Stimulated activated CD4-positive, alpha-beta T cell treated with anti-CD3 and anti-CD28 coated beads, TNF-alpha, amount 100 ng/mL, for 24 hours (primary cell): ENCODE measurements at regions not wholly inside any gene's neighbourhood (a gene's known extent, or its start where the extent isn't known, plus 50 kb on each side); places are given as distances from the start of the nearest gene placed in this dataset.

Experiments used
- DNase-seq, 3 experiments: peaks; one replicate each; pipeline ENCODE4 v3.0.0-alpha.2; 2020; ENCODE audit warnings: low read depth in 3 of 3

DNA sequence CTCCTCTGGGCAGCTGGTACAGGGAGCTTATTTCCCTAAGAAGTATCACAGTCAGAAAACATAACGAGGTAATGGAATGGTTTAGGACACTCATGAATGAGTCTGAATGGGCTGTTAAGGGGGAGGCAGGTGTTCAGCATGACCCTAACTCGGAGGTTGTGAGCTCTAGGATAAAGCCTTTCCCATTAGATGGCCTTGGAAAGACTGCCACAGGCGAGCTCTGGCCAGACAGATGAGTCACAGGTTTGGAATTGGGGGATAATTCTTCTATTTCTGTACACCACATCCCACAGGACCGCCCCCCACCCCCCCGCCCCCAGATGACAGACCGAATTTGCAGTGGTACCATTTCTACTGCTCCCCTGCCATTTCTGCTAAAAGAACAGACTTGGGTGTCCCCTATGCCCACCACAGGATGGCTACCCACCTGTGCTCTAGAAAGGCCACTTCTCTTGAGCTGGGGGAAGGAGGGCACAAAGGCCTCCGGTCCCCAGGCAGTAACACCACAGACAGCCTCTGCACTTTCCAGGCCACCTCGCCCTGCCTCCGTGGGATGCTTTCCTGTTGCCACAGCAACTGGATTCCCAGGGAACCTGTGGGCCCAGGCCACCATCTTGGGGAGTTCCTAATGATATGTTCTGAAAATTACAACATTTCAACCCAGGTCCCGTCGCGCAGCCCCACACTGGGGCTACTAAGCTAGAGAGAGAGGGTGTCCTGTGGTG, 76.7 kb downstream of the TRIM29 start:
- no peak for DNase-seq

GRCh38 chr11:120060512-120060911, 77.4 kb downstream of the TRIM29 start:
- DNase-seq, result no peak

DNA sequence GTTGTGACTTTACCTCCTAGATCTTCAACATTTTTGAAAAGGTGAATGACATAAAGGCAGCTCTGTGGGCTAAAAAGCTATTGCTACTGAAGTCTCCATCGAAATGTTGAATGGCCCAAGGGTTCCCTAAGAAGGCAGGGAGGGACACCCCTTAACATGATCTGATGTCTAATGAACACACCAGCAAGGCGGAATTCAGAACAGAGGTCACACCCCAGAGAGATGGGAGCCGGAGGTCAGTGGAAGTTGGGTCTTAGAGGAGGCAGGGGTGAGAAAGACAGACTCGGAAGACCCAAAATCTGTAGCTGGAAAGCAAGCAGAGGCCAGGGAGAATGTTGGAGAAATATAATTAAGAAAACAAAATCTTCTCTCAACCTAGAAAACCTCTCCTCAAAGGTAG, 79.0 kb downstream of the TRIM29 start:
- no peak for DNase-seq

- no peak for DNase-seq
These were observed 80.0 kb downstream of the TRIM29 start for GRCh38 chr11:120057595-120058581.

DNA sequence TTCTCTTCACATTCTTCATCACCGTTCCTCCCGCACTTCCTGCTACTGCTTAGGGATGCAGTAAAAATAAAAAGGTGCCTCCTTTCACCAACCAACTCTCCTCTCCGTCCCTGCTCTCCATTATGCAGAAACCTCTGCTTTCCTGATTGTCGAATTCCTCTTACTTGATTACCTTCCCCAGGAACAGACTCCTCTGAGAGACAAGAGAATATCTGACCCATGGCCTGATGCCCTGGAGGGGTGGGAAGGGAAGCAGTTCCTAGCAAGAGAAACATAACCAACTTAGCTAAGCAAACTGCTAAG, 80.9 kb downstream of the TRIM29 start:
- no peak for DNase-seq

- no peak for DNase-seq
These were observed 81.4 kb downstream of the TRIM29 start for GRCh38 chr11:120056301-120057027.

DNA sequence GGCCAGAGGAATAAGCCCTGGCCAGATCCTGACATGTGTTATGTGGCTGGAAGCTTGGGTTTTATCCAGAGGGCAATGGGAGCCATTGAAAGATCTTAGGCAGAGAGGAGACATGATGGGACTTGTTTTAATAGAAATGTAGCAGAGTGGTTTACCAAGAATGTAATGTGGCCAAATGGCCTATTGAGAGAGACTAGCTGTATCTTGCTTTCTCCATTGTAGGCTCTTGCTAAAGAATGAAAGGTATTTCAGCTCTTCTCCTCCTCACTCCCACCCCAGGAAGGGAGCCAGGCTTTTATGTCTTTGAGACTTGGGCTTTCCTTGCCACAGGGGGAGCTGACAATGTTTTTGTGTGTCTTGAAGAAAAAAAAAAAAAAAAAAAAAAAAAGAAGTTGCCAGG, 82.3 kb downstream of the TRIM29 start:
- DNase-seq, result no peak

- DNase-seq, result no peak
These were observed 83.2 kb downstream of the TRIM29 start for GRCh38 chr11:120054753-120055045.

DNA sequence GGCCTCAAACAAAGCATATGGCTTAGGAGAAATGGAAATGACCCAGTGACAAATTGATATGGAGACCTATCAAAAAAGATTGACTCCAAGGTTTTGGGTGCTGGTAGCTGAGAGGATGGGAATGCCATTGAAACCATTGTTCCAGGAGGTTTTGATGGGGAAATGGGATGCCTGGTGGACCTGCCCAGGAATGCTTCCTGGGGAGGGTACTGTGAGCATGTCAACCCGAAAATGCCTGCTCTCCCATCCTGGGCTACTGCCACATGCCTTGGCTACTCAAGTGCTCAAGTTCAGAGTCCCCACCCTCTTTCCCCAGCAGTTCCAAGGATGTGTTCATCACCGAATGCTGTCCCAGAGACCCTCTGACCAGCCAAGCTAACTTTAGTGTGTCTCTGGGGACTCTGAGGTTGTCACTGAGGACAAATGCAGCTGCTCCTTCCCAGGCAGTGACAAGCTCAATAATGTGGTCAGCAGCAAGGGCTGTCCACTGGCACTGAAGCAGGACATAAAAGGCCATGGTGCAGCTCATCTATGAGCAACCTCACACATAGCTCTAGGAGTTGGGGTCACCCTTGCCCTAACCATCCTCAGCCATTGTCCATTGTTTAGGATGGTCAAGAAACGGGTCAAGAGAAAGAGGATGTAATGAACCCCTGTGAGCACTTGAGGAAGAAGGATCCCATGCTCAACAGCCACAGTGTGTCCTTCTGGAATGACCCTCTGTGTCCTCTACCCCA, 83.7 kb downstream of the TRIM29 start:
- no peak for DNase-seq

GRCh38 chr11:120052196-120052775, 85.6 kb downstream of the TRIM29 start:
- DNase-seq, result no peak

DNA sequence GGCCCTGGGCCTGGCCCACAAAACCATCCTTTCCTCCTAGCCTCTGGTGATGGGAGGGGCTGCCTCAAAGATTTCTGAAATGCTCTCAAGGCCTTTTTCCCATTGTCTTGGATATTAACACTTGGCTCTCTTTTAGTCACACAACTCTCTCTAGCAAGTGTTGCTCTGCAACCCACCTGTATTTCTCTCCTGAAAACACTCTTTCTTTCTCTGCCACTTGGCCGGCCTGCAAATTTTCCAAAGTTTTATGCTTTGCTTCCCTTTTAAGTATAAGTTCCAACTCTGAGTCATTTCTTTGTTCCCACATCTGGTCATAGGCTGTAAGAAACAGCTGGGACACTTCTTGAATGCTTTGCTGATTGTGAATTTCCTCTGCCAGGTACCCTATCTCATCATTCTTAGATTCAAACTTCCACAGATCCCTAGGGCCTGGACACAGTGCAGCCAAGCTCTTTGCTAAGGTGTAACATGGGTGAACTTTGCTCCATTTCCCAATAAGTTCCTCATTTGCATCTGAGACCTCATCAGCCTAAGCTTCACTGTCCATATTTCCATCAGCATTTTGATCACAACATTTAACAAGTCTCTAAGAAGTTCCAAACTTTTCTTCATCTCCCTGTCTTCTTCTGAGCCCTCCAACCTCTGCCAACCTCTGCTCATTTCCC, 93.8 kb downstream of the TRIM29 start:
- no peak for DNase-seq

- DNase-seq, result no peak
These were observed 94.5 kb downstream of the TRIM29 start for GRCh38 chr11:120043328-120043945.

DNA sequence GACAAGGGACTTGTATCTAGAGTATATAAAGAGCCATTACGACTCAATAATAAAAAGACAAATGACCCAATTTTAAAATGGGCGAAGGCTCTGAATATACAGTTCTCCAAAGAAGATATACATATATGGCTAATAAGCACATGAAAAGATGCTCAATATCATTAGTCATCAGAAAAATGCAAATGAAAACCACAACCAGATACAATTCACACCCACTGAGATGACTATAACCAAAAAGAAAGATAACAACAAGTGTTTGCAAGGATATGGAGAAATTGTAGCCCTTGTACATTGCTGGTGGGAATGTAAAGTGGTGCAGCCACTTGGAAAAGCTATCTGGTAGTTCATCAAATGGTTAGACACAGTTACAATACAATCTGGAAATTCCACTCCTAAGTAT, 96.3 kb downstream of the TRIM29 start:
- DNase-seq, result no peak

- DNase-seq, result no peak
These were observed 97.6 kb downstream of the TRIM29 start for GRCh38 chr11:120040151-120040840.

GRCh38 chr11:120039039-120039438, 98.9 kb downstream of the TRIM29 start:
- no peak for DNase-seq

- DNase-seq, result no peak
These were observed 100.8 kb downstream of the TRIM29 start for GRCh38 chr11:120037111-120037510.

- no peak for DNase-seq
These were observed 102.2 kb downstream of the TRIM29 start for GRCh38 chr11:120035756-120036155.

- DNase-seq, result no peak
These were observed 102.9 kb downstream of the TRIM29 start for GRCh38 chr11:120034881-120035630.

DNA sequence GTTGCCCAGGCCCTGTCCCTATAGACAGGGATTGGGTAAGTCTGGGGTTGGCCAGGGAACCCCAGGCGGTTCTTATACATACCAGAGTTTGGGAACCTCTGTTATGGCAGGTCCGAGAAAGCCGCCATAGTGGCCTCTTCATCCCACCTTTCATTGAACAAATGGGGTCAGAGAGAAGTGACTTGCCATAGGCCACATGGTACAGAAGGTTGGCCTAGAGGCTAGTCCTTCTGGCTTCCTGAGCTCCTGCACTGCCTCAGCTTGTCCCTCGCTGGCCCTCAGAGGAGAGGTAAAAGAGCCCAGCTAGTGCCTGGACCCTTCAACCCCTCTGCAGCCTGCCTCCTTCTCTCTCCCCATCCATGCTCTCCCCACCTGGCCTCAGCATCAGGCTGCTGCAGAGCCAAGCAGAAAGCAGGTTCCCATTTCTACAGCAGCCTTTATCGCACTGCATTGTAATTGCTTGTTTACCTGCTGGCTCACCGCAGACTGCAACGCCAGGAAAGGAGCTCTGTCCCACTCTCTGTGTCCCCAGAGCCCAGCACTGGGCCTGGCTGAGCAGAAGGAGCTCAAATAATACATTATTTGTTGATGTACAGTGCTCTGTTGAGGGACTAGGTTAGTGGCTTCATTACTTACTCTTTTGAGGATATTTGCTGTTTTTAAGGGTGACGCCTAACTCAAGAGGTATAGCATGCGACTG, 103.6 kb downstream of the TRIM29 start:
- DNase-seq, result no peak
